Chondrocyte (in vitro differentiated cells): ENCODE measurements at regions not wholly inside any gene's neighbourhood (a gene's known extent, or its start where the extent isn't known, plus 50 kb on each side); places are given as distances from the start of the nearest gene placed in this dataset.

ENCODE experiments used
- DNase-seq: peaks from one replicate; pipeline ENCODE4 v3.0.0; 2021; ENCODE audit warnings: mixed read lengths, low spot score
- H3K27ac Mint-ChIP-seq: one replicate; pipeline ENCODE4 v1.8.0; 2021; ENCODE audit warnings: mild to moderate bottlenecking, moderate library complexity, mixed read lengths; ENCODE audit not compliant: unreplicated experiment
- H3K27me3 Mint-ChIP-seq: 2 replicates; pipeline ENCODE4 v1.8.0; 2021; ENCODE audit warnings: low read depth, mixed read lengths
- H3K36me3 Mint-ChIP-seq: 2 replicates; pipeline ENCODE4 v1.8.0; 2021; ENCODE audit warnings: low read depth, mixed read lengths
- H3K4me1 Mint-ChIP-seq: 2 replicates; pipeline ENCODE4 v1.8.0; 2021; ENCODE audit warnings: low read depth, mild to moderate bottlenecking, mixed read lengths
- H3K4me3 Mint-ChIP-seq: one replicate; pipeline ENCODE4 v1.8.0; 2021; ENCODE audit warnings: mild to moderate bottlenecking, moderate library complexity, mixed read lengths; ENCODE audit not compliant: unreplicated experiment
- H3K9me3 Mint-ChIP-seq: 2 replicates; pipeline ENCODE4 v1.8.0; 2021; ENCODE audit warnings: low read depth, mixed read lengths
- CTCF ChIP-seq: fragments of 200-600 bp; sonication (generic); IDR thresholded peaks from 2 replicates; pipeline ENCODE4 v1.5.0; 2021; ENCODE audit warnings: antibody characterized with exemption, mild to moderate bottlenecking, moderate library complexity

- Mint-ChIP-seq H3K27me3 (peaks cover 13% of the 10 kb centered on the region), H3K4me3 (no peak overlapping the region), H3K27ac (no peak overlapping the region), H3K36me3 (no peaks in the 10 kb centered on the region), H3K4me1 (peaks cover 4% of the 10 kb centered on the region), H3K9me3 (no peaks in the 10 kb centered on the region)
- peak; percentile 28 for DNase-seq
- TF ChIP-seq CTCF = no peak
Measured at GRCh38 chr2:10964052-10964790, 52.5 kb downstream of the KCNF1 start.

GRCh38 chr2:10965241-10965843 is 53.6 kb downstream of the KCNF1 start:
- no peak overlapping the region for H3K27ac Mint-ChIP-seq

GRCh38 chr2:10966056-10966455 is 54.3 kb downstream of the KCNF1 start:
- H3K27me3 Mint-ChIP-seq = peaks cover 15% of the 10 kb centered on the region
- no peaks in the 10 kb centered on the region for H3K36me3 Mint-ChIP-seq
- no peak for TF ChIP-seq CTCF
- no peak overlapping the region for H3K27ac Mint-ChIP-seq
- no peaks in the 10 kb centered on the region for H3K9me3 Mint-ChIP-seq
- DNase-seq = peak; percentile 59
- no peak overlapping the region for H3K4me3 Mint-ChIP-seq
- H3K4me1 Mint-ChIP-seq = peaks cover 4% of the 10 kb centered on the region

More at GRCh38 chr2:10965241-10965843, 53.6 kb downstream of the KCNF1 start:
- peaks cover 15% of the 10 kb centered on the region for H3K27me3 Mint-ChIP-seq
- H3K4me3 Mint-ChIP-seq = no peak overlapping the region
- no peaks in the 10 kb centered on the region for H3K36me3 Mint-ChIP-seq
- TF ChIP-seq CTCF = no peak
- DNase-seq = peak; percentile 58
- H3K4me1 Mint-ChIP-seq = peaks cover 4% of the 10 kb centered on the region
- H3K9me3 Mint-ChIP-seq = no peaks in the 10 kb centered on the region

- Mint-ChIP-seq H3K27ac (no peak overlapping the region), H3K9me3 (no peaks in the 10 kb centered on the region), H3K27me3 (peaks cover 15% of the 10 kb centered on the region), H3K4me1 (peaks cover 4% of the 10 kb centered on the region), H3K36me3 (no peaks in the 10 kb centered on the region), H3K4me3 (no peak overlapping the region)
- DNase-seq = peak; percentile 67
- TF ChIP-seq CTCF = no peak
Measured at GRCh38 chr2:10966741-10967140, 55.0 kb downstream of the KCNF1 start.

- DNase-seq = no peak
- no peak overlapping the region for H3K4me3 Mint-ChIP-seq
- H3K36me3 Mint-ChIP-seq = no peaks in the 10 kb centered on the region
- no peaks in the 10 kb centered on the region for H3K9me3 Mint-ChIP-seq
- no peaks in the 10 kb centered on the region for H3K4me1 Mint-ChIP-seq
- no peak overlapping the region for H3K27ac Mint-ChIP-seq
- peaks cover 17% of the 10 kb centered on the region for H3K27me3 Mint-ChIP-seq
- TF ChIP-seq CTCF = no peak
Measured at GRCh38 chr2:10968176-10968575, 56.4 kb downstream of the KCNF1 start.
